ENCODE measurements at regions not wholly inside any gene's neighbourhood (a gene's known extent, or its start where the extent isn't known, plus 50 kb on each side); places are given as distances from the start of the nearest gene placed in this dataset.

DNA sequence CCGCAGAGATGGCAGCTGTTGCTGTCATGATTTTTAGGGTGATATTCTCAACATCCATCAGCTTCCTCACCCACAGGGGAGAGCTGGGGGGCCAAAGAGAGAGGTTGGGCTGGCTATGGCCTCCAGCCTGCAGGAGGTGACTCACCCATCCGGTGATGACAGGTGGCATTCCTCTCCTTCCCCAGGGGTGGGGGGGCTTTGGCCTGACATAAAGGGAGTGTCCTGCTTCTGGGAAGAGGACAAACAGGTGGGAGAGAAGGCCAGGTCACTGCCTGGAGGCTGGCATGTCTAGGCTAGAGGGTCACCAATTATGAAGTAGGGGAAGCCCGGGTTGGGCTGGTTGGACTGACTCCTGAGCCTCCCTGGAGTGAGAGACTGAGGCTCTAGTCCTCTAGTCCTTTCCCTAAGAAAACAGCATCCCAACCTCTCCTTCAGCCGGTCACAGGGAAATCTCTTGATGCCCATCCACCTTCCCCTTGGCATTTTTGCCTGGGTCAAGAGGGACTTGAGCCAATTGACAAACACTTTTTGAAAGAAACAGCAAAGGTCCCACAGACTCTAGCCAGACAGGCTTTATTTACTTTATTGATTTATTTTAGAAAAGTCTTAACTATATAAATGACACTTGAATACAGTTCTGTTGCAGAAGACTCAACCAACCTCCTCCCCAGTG, 79.8 kb upstream of the ZNF716 start:
- Histone ChIP-seq H3K9ac (ENCODE audit: low read length) (no peak overlapping the region), H3K36me3 (ENCODE audit: control insufficient read depth, insufficient read depth, low read length, severe bottlenecking) (no peaks in the 10 kb centered on the region), H3K4me1 (ENCODE audit: control insufficient read depth, insufficient read depth, low read length) (no peaks in the 10 kb centered on the region), H3K9me3 (ENCODE audit: control insufficient read depth, low read length) (peaks cover 3% of the 10 kb centered on the region), H3K27me3 (replicated peaks; ENCODE audit: control insufficient read depth, insufficient read depth, low read length) (no peaks in the 10 kb centered on the region), H3K4me3 (ENCODE audit: low read length) (no peak overlapping the region)
- no peak for DNase-seq (ENCODE audit: low read depth)

DNA sequence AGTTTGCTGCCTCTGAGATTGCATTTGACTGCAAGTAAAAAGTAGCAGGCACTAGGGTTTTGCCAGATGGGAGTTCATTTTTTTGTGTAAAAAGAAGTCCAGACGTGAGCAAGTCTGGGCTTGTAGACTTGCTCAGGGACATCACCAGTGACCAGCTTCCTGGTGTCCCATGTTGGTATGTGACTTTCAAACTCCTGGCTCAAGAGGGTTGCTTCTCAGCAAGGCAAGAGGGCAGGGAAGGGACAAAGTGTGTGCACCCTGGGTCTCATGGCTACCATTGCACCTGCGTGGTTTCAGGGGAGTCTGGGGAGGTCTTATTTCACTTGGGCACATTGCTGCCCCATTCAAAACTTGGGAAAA, 79.3 kb upstream of the ZNF716 start:
- peaks cover 3% of the 10 kb centered on the region for H3K9me3 ChIP-seq (ENCODE audit: control insufficient read depth, low read length)
- H3K4me3 ChIP-seq (ENCODE audit: low read length), result no peak overlapping the region

GRCh38 chr7:57375783-57376182, 74.2 kb upstream of the ZNF716 start:
- Histone ChIP-seq H3K27me3 (replicated peaks; ENCODE audit: control insufficient read depth, insufficient read depth, low read length) (no peaks in the 10 kb centered on the region), H3K4me3 (ENCODE audit: low read length) (no peak overlapping the region), H3K9me3 (ENCODE audit: control insufficient read depth, low read length) (no peaks in the 10 kb centered on the region), H3K9ac (ENCODE audit: low read length) (no peak overlapping the region), H3K36me3 (ENCODE audit: control insufficient read depth, insufficient read depth, low read length, severe bottlenecking) (no peaks in the 10 kb centered on the region), H3K4me1 (ENCODE audit: control insufficient read depth, insufficient read depth, low read length) (no peaks in the 10 kb centered on the region)
- no peak for DNase-seq (ENCODE audit: low read depth)

More for the DNA sequence above, 79.3 kb upstream of the ZNF716 start:
- no peak for DNase-seq (ENCODE audit: low read depth)
- no peaks in the 10 kb centered on the region for H3K4me1 ChIP-seq (ENCODE audit: control insufficient read depth, insufficient read depth, low read length)
- no peak overlapping the region for H3K9ac ChIP-seq (ENCODE audit: low read length)
- H3K27me3 ChIP-seq (replicated peaks; ENCODE audit: control insufficient read depth, insufficient read depth, low read length), result no peaks in the 10 kb centered on the region
- no peaks in the 10 kb centered on the region for H3K36me3 ChIP-seq (ENCODE audit: control insufficient read depth, insufficient read depth, low read length, severe bottlenecking)

- Histone ChIP-seq H3K9ac (ENCODE audit: low read length) (no peak overlapping the region), H3K36me3 (ENCODE audit: control insufficient read depth, insufficient read depth, low read length, severe bottlenecking) (no peaks in the 10 kb centered on the region), H3K4me1 (ENCODE audit: control insufficient read depth, insufficient read depth, low read length) (no peaks in the 10 kb centered on the region), H3K27me3 (replicated peaks; ENCODE audit: control insufficient read depth, insufficient read depth, low read length) (no peaks in the 10 kb centered on the region), H3K9me3 (ENCODE audit: control insufficient read depth, low read length) (no peaks in the 10 kb centered on the region), H3K4me3 (ENCODE audit: low read length) (no peak overlapping the region)
- no peak for DNase-seq (ENCODE audit: low read depth)
These were observed 68.4 kb upstream of the ZNF716 start for GRCh38 chr7:57381581-57381980.

- no peaks in the 10 kb centered on the region for H3K9me3 ChIP-seq (ENCODE audit: control insufficient read depth, low read length)
- no peak for DNase-seq (ENCODE audit: low read depth)
- no peak overlapping the region for H3K9ac ChIP-seq (ENCODE audit: low read length)
- H3K4me1 ChIP-seq (ENCODE audit: control insufficient read depth, insufficient read depth, low read length), result no peaks in the 10 kb centered on the region
- no peaks in the 10 kb centered on the region for H3K36me3 ChIP-seq (ENCODE audit: control insufficient read depth, insufficient read depth, low read length, severe bottlenecking)
- no peaks in the 10 kb centered on the region for H3K27me3 ChIP-seq (replicated peaks; ENCODE audit: control insufficient read depth, insufficient read depth, low read length)
- H3K4me3 ChIP-seq (ENCODE audit: low read length), result no peak overlapping the region
These were observed 65.6 kb upstream of the ZNF716 start for GRCh38 chr7:57384380-57384779.

- no peak for DNase-seq (ENCODE audit: low read depth)
- Histone ChIP-seq H3K9ac (ENCODE audit: low read length) (no peak overlapping the region), H3K27me3 (replicated peaks; ENCODE audit: control insufficient read depth, insufficient read depth, low read length) (no peaks in the 10 kb centered on the region), H3K4me1 (ENCODE audit: control insufficient read depth, insufficient read depth, low read length) (no peaks in the 10 kb centered on the region), H3K36me3 (ENCODE audit: control insufficient read depth, insufficient read depth, low read length, severe bottlenecking) (no peaks in the 10 kb centered on the region), H3K9me3 (ENCODE audit: control insufficient read depth, low read length) (no peaks in the 10 kb centered on the region), H3K4me3 (ENCODE audit: low read length) (no peak overlapping the region)
These were observed 64.3 kb upstream of the ZNF716 start for GRCh38 chr7:57385668-57386067.

- no peak overlapping the region for H3K4me3 ChIP-seq (ENCODE audit: low read length)
- no peaks in the 10 kb centered on the region for H3K27me3 ChIP-seq (replicated peaks; ENCODE audit: control insufficient read depth, insufficient read depth, low read length)
- H3K4me1 ChIP-seq (ENCODE audit: control insufficient read depth, insufficient read depth, low read length), result no peaks in the 10 kb centered on the region
- no peaks in the 10 kb centered on the region for H3K9me3 ChIP-seq (ENCODE audit: control insufficient read depth, low read length)
- DNase-seq (ENCODE audit: low read depth), result no peak
- no peaks in the 10 kb centered on the region for H3K36me3 ChIP-seq (ENCODE audit: control insufficient read depth, insufficient read depth, low read length, severe bottlenecking)
- no peak overlapping the region for H3K9ac ChIP-seq (ENCODE audit: low read length)
These were observed 61.2 kb upstream of the ZNF716 start for GRCh38 chr7:57388761-57389160.

DNA sequence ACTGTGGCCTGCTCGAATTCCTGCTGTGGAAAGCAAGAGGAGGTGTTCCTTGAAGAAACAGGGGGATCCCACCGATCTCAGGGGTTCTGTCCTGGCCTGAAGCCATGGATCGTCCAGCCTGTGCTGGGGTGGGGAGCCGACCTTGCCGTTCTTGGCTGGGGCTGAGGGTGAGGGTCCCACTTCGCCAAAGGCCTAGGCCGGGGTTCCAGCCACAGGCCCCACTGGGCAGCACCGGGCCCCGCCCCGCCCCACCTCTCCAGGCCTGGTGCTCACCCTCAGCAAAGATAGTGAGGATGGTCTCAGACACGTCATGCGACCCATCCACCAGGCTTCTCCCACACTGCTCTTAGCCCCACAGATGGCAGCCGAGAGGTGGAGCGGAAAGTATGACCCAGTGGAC, 51.4 kb upstream of the ZNF716 start:
- Histone ChIP-seq H3K4me3 (ENCODE audit: low read length) (no peak overlapping the region), H3K4me1 (ENCODE audit: control insufficient read depth, insufficient read depth, low read length) (no peaks in the 10 kb centered on the region), H3K36me3 (ENCODE audit: control insufficient read depth, insufficient read depth, low read length, severe bottlenecking) (no peaks in the 10 kb centered on the region), H3K9ac (ENCODE audit: low read length) (no peak overlapping the region), H3K27me3 (replicated peaks; ENCODE audit: control insufficient read depth, insufficient read depth, low read length) (no peaks in the 10 kb centered on the region), H3K9me3 (ENCODE audit: control insufficient read depth, low read length) (peaks cover 6% of the 10 kb centered on the region)
- DNase-seq (ENCODE audit: low read depth), result no peak

DNA sequence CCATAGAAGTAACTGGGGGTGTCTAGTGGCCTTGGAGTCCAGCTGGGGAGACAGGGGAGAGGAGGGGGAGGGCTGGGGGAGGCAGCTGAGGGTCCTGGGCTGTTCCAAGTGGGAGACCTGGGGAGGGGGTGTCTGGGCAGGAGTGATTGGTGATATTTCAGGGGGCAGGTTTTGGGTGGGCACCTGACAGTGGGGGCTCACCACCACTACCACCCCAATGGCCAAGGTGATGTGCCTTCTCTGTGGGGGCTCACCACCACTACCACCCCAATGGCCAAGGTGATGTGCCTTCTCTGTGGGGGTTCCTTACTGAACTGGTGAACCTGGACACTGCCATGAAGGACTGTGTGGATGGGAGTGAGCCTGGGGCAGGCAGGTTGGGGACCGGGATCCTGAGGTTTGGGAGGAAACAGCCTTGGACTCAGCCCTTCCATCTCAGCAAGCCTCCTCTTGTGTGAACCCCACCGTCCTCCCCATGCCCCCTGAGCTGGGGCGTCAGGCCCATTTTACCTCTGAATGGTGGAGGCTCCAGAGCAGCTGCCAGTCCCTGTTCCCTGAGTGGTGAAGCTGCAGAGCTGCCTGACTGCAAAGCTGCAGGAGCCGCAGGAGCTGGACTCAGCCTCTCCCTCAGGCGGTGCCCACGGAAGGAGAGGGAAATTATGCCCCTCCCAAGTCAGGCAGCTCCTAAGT, 50.6 kb upstream of the ZNF716 start:
- no peaks in the 10 kb centered on the region for H3K9me3 ChIP-seq (ENCODE audit: control insufficient read depth, low read length)
- H3K27me3 ChIP-seq (replicated peaks; ENCODE audit: control insufficient read depth, insufficient read depth, low read length), result no peaks in the 10 kb centered on the region
- DNase-seq (ENCODE audit: low read depth), result no peak

DNA sequence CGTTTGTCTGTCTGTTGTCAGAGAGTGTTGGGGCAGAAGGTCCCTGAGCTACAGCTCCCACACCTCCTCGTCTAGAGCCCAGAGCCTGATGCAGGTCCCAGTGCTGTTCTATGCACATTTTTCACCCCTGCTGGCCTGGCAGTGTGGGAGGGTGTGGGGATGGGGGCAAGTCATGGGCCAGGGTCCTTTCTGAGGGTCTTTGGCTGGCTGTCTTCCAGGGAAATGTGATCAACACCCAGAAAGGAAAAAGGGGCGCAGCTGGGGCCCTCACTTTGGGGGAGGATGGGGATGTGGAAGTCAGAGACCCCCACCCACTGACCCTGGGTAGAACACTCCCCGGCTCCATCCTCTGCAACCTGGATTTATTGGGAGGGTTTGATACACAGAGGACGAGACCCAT, 50.0 kb upstream of the ZNF716 start:
- no peaks in the 10 kb centered on the region for H3K9me3 ChIP-seq (ENCODE audit: control insufficient read depth, low read length)
- H3K4me3 ChIP-seq (ENCODE audit: low read length), result no peak overlapping the region
- no peak overlapping the region for H3K9ac ChIP-seq (ENCODE audit: low read length)
- no peaks in the 10 kb centered on the region for H3K36me3 ChIP-seq (ENCODE audit: control insufficient read depth, insufficient read depth, low read length, severe bottlenecking)
- H3K4me1 ChIP-seq (ENCODE audit: control insufficient read depth, insufficient read depth, low read length), result no peaks in the 10 kb centered on the region
- H3K27me3 ChIP-seq (replicated peaks; ENCODE audit: control insufficient read depth, insufficient read depth, low read length), result no peaks in the 10 kb centered on the region
- DNase-seq (ENCODE audit: low read depth), result no peak

More for the DNA sequence above, 50.6 kb upstream of the ZNF716 start:
- Histone ChIP-seq H3K4me1 (ENCODE audit: control insufficient read depth, insufficient read depth, low read length) (no peaks in the 10 kb centered on the region), H3K9ac (ENCODE audit: low read length) (no peak overlapping the region), H3K4me3 (ENCODE audit: low read length) (no peak overlapping the region), H3K36me3 (ENCODE audit: control insufficient read depth, insufficient read depth, low read length, severe bottlenecking) (no peaks in the 10 kb centered on the region)

All from adipocyte (in vitro differentiated cells).